ENCODE measurements at regions not wholly inside any gene's neighbourhood (a gene's known extent, or its start where the extent isn't known, plus 50 kb on each side); places are given as distances from the start of the nearest gene placed in this dataset.

DNA sequence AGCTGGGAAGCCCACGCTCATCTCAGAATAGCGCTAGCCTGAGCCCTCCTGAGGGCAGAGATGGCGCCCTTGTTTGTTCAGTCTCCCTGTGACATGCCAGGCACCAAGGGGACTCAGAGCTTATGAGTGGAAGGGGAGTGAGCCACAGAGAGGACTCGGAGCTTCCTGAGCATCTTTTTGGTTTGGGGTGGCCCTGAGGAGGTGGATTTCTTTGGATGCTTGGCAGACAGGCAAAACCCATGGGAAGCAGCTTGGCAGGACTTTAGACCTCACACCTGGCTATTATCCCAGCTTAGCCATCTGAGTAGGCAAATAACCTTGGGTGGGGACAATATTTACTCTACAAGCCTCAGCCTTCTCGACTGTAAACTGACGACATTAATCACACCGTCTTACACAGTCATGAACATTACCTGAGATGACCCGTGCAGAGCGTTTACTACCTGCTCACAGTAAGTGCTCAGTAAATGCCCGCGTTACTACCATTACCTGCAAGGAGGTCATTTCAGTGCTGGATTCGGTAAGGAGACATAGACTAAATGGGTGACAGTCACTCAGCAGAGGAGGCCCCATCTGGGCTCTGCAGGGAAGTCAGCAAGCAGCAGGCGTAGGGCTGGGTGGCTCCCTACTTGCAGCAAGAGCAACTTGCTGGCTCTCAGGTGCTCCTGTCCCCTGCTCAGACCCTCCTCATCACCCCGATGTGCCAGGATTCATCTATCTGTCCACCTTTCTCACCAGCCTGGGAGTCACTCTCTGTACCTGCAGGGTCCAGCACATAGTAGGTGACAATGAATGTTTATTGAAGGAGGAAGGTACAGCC, 54.9 kb downstream of the KLHDC7A start:
- H3K9me3 ChIP-seq (ENCODE audit: control insufficient read depth, low read length, poor library complexity, severe bottlenecking), result no peaks in the 10 kb centered on the region
- no peak for ATAC-seq
- Mint-ChIP-seq H3K4me3 (no peak overlapping the region), H3K36me3 (ENCODE audit: low read depth) (peaks cover 7% of the 10 kb centered on the region), H3K27ac (no peak overlapping the region), H3K4me1 (peaks cover 2% of the 10 kb centered on the region), H3K27me3 (peaks cover 73% of the 10 kb centered on the region)
- no peak for DNase-seq

DNA sequence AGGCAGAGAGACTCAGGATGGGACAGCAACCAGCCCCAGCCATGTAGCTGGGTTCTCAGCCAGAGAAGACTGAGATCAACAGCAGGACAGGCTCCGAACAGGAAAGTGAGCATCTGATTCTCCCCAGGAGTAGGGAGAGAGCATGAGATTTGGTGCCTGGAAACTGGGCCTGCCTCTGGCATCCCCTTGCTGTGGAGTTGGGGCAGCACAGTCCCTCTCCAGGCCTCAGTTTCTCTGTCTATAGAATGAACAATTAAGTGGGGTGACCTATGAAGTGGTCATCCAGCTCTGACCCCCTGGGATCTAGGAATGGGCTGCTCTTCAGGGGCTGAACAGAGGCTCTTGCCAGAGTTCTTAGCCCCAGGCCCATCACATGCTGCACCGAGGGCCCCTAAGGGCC, 55.6 kb downstream of the KLHDC7A start:
- no peak overlapping the region for H3K4me3 Mint-ChIP-seq
- H3K4me1 Mint-ChIP-seq, result peaks cover 2% of the 10 kb centered on the region
- ATAC-seq, result no peak
- H3K27ac Mint-ChIP-seq, result no peak overlapping the region
- H3K9me3 ChIP-seq (ENCODE audit: control insufficient read depth, low read length, poor library complexity, severe bottlenecking), result no peaks in the 10 kb centered on the region
- DNase-seq, result no peak
- H3K36me3 Mint-ChIP-seq (ENCODE audit: low read depth), result peaks cover 4% of the 10 kb centered on the region
- H3K27me3 Mint-ChIP-seq, result peaks cover 72% of the 10 kb centered on the region

DNA sequence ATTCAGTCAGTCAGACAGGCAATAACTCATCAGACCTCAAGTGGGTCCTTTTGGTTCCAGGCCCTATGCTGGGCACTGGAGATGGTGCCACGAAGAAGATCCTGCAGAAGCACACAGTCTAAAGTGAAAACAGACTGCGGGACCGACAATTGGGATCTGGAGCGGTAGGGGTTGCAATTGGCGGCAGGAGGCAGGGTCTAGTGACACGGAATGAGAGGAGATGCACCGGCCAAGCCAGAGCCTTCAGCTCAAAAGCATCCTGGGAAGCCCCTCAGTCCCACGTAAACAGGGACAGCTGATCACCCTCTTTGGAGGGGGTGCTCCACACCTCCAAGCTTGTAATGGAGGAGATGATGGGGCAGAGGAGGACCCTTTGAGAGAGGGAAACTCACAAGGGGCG, 56.2 kb downstream of the KLHDC7A start:
- H3K27ac Mint-ChIP-seq, result no peak overlapping the region
- H3K4me1 Mint-ChIP-seq, result peaks cover 2% of the 10 kb centered on the region
- peaks cover 72% of the 10 kb centered on the region for H3K27me3 Mint-ChIP-seq
- peaks cover 4% of the 10 kb centered on the region for H3K36me3 Mint-ChIP-seq (ENCODE audit: low read depth)
- no peaks in the 10 kb centered on the region for H3K9me3 ChIP-seq (ENCODE audit: control insufficient read depth, low read length, poor library complexity, severe bottlenecking)
- DNase-seq (no peak), ATAC-seq (no peak)
- H3K4me3 Mint-ChIP-seq, result no peak overlapping the region

DNA sequence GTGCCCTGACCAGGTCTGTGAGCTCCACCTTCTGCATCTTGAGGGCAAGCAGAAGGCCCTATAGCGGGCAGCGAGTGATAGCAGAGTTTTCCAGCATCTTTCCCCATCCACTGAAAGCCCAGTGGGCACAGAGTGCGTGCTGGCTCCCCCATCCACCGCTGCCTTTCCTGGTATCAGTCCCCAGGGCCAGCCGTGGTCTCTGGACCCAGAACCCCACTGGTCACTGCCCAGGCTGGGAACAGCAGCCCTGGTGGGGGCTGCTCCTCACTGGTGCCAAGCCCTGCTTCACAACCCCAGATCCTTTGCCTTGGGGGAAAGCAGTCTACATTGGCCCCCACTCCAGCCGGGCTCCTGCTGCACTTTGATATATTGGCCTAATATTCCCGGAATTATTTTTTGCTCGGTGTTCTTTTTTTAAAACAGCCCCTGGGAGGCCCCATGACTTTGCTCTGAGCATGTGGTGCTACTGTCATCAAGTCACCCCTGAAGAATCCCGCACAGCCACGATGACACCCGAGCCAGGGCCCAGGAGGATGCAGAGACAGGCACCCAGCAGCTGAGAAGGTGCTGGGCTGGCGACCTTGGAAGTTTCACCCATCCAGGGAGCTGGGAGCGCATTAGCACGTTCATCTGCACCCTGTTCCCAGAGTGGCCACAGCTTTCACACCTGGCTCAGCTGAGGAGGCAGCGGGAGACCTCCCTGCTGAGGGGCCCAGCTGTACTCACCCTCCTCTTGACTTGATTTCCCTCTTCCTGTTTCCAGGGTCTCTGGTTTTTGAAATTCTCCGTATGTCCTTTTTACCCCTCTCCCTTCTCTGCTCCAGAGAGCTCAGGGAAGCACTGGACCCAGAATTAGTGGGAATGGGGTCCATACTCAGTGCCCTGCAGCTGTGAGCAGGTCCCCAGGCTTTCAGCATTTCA, 56.9 kb downstream of the KLHDC7A start:
- peaks cover 2% of the 10 kb centered on the region for H3K4me1 Mint-ChIP-seq
- DNase-seq, result no peak
- no peak overlapping the region for H3K4me3 Mint-ChIP-seq
- no peak for ATAC-seq
- H3K9me3 ChIP-seq (ENCODE audit: control insufficient read depth, low read length, poor library complexity, severe bottlenecking), result no peaks in the 10 kb centered on the region
- no peak overlapping the region for H3K27ac Mint-ChIP-seq
- H3K27me3 Mint-ChIP-seq, result peaks cover 76% of the 10 kb centered on the region
- H3K36me3 Mint-ChIP-seq (ENCODE audit: low read depth), result peaks cover 4% of the 10 kb centered on the region

DNA sequence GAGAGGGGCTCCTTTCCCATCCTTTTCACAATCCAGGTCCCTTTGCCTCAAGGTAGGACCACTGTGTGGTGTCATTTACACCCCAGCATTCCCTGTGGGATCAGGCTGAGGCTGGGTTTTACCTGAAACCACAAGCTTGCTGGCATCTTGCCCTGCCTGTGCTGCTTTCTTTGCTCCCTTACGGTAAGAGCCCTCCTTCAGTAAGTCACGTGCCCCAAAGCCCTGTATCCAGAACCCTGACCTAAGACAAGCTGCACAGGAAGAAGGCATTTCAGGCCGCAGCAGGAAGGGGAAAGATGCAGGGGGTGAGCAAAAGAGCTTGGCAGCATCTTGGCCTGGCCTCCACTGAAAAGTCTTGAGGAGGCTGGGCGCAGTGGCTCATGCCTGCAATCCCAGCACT, 58.4 kb downstream of the KLHDC7A start:
- H3K4me3 Mint-ChIP-seq, result no peak overlapping the region
- no peak for ATAC-seq
- H3K9me3 ChIP-seq (ENCODE audit: control insufficient read depth, low read length, poor library complexity, severe bottlenecking), result no peaks in the 10 kb centered on the region
- peaks cover 2% of the 10 kb centered on the region for H3K4me1 Mint-ChIP-seq
- DNase-seq, result no peak
- no peak overlapping the region for H3K27ac Mint-ChIP-seq
- peaks cover 4% of the 10 kb centered on the region for H3K36me3 Mint-ChIP-seq (ENCODE audit: low read depth)
- peaks cover 68% of the 10 kb centered on the region for H3K27me3 Mint-ChIP-seq

DNA sequence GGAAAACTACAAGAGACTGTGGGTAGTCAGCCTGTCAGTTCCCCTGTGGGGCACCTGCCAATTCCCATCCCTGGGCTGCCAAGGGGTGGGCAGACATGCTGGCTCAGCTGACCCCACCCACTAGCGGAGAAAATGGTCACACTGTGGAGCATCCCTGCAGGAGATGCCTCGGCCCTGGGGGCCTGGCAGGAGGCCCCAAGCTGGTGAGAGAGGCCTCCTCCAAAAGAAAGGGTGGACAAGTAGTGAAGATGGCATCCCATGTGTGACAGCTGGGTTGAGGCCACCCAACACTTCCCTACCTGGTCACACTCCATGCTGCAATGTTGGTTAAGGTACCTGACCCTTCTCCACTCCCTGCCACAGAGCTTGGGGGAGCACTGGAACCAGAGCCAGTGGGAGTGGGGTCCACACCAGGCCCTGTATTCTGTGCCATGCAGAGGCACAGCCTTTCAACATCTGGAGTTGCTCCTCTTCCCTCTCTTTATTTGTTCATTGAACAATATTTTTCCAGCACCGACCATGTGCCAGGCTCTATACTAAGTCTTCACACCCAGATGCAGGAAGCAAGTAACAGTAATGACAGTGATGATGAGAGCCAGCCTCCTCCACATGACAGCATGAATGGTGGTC, 59.5 kb downstream of the KLHDC7A start:
- H3K9me3 ChIP-seq (ENCODE audit: control insufficient read depth, low read length, poor library complexity, severe bottlenecking), result no peaks in the 10 kb centered on the region
- H3K4me1 Mint-ChIP-seq, result no peaks in the 10 kb centered on the region
- no peak overlapping the region for H3K4me3 Mint-ChIP-seq
- peaks cover 68% of the 10 kb centered on the region for H3K27me3 Mint-ChIP-seq
- ATAC-seq, result no peak
- no peaks in the 10 kb centered on the region for H3K36me3 Mint-ChIP-seq (ENCODE audit: low read depth)
- DNase-seq, result no peak
- H3K27ac Mint-ChIP-seq, result no peak overlapping the region

DNA sequence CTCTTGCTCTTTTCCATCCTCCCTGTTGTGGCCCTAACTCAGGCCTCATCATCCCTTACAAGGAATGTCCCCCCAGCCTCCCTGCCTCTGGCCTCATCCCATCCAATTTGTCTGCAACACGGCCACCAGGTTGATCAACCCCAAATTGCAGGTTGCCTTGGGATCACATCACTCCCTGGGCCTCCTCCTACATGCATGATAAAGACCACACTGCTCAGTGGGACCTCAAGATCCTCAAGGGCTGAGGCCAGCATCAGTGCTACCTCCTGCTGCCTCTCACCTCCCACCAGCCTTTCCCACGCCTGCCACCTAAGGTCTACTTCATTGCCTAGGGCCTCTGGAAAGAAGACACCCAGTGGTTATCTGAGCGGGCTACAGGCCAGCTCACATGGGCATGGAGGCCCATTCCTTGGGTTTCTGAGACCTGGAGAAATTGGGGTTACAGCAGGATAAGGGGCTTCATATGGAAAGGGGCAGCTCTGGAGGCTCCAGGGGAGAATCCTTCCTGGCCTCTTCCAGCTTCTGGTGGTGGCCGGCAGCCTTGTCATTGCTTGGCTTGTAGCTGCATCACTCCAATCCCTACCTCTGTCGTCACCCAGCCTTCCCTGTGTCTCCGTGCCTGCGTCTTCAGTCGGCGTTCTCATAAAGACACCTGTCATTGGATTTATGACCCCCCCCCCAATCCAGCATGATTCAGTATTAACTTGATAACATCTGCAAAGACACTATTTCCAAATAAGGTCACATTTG, 60.5 kb downstream of the KLHDC7A start:
- DNase-seq (no peak), ATAC-seq (no peak)
- H3K4me3 Mint-ChIP-seq, result no peak overlapping the region
- H3K9me3 ChIP-seq (ENCODE audit: control insufficient read depth, low read length, poor library complexity, severe bottlenecking), result no peaks in the 10 kb centered on the region
- no peaks in the 10 kb centered on the region for H3K4me1 Mint-ChIP-seq
- H3K27me3 Mint-ChIP-seq, result peaks cover 68% of the 10 kb centered on the region
- no peak overlapping the region for H3K27ac Mint-ChIP-seq
- no peaks in the 10 kb centered on the region for H3K36me3 Mint-ChIP-seq (ENCODE audit: low read depth)

DNA sequence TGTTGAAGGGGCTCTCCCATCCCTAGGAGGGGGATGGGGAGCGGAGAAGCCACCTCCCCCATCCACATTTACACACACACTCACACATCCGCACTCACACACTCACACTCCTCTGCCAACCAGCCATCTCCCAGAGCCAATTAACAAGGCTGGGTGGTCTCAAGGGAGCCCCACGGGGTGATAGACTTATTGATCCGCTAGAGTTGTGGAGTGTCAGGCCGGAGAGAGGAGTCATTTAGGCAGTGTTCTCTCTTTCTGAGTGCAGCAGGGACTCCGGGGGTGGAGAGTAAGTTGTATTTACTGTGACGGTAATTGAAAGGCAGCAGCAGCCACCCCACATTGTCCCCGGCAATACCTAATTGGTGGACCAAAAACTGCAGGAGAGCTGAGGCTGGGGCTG, 61.6 kb downstream of the KLHDC7A start:
- no peaks in the 10 kb centered on the region for H3K9me3 ChIP-seq (ENCODE audit: control insufficient read depth, low read length, poor library complexity, severe bottlenecking)
- ATAC-seq (no peak), DNase-seq (no peak)
- Mint-ChIP-seq H3K4me1 (no peaks in the 10 kb centered on the region), H3K27ac (no peak overlapping the region), H3K27me3 (peaks cover 65% of the 10 kb centered on the region), H3K4me3 (no peak overlapping the region), H3K36me3 (ENCODE audit: low read depth) (no peaks in the 10 kb centered on the region)

DNA sequence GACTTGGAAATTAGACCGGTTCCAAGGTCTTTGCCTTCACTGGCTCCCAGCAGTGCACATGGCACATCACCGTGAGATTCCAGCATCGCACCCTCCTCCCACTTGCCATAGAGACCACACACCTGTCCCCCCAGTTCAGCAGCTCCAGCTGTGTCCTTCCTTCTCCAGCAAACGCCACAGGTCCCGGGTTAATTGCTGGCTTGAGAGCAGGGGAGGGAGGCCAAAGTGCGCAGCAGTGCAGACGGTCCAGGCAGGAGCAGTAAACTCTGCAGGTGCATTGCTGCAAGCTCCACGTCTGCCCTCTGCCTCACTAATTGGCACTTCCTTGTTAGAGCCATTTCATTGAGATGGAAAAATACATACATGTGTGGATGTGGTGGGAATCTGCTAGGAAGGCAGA, 65.3 kb downstream of the KLHDC7A start:
- no peak overlapping the region for H3K27ac Mint-ChIP-seq
- H3K4me3 Mint-ChIP-seq, result no peak overlapping the region
- ATAC-seq (no peak), DNase-seq (no peak)
- H3K9me3 ChIP-seq (ENCODE audit: control insufficient read depth, low read length, poor library complexity, severe bottlenecking), result no peaks in the 10 kb centered on the region
- peaks cover 2% of the 10 kb centered on the region for H3K4me1 Mint-ChIP-seq
- peaks cover 82% of the 10 kb centered on the region for H3K27me3 Mint-ChIP-seq
- H3K36me3 Mint-ChIP-seq (ENCODE audit: low read depth), result no peaks in the 10 kb centered on the region

DNA sequence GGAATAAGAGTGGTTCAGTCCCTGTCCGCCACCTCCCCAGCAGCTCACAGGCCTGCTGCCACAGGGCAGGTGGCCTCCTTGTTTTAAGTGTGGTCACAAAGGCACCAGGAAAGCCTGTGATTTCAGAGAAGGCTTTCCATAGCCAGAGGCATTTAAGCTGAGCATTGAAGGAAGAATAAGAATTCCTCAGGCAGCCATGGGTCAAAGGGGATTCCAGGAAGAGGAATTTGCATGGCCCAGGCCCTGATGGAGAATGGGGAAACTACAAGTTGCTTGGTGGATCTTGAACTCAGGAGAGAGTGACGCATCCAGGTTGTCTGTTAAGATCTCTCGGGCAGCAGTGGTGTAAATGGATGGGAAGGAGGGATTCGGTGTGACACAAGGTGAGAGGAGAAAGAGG, 66.7 kb downstream of the KLHDC7A start:
- Mint-ChIP-seq H3K27ac (no peak overlapping the region), H3K27me3 (peaks cover 80% of the 10 kb centered on the region), H3K36me3 (ENCODE audit: low read depth) (no peaks in the 10 kb centered on the region), H3K4me3 (no peak overlapping the region), H3K4me1 (peaks cover 2% of the 10 kb centered on the region)
- H3K9me3 ChIP-seq (ENCODE audit: control insufficient read depth, low read length, poor library complexity, severe bottlenecking), result no peaks in the 10 kb centered on the region
- ATAC-seq, result no peak
- DNase-seq, result no peak

DNA sequence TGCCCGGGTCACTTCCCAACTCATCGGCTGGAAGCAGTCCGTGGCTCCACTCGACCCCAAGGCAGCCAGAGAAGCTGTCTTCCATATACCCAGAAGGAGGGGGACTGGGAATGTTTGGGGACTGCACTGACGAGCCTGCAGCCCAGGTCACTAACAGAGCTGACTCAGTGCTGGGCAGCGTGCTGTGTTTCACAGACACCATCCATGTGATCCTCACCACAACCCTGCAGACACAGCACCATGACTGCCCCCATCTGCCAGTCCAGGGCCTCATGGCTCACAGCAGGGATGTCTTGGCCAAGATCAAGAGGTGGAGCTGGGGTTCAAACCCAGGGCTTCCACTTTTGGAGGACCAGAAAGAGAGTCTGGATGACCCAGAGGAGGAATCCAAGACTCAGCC, 67.9 kb downstream of the KLHDC7A start:
- no peak overlapping the region for H3K4me3 Mint-ChIP-seq
- H3K36me3 Mint-ChIP-seq (ENCODE audit: low read depth), result no peaks in the 10 kb centered on the region
- peaks cover 2% of the 10 kb centered on the region for H3K4me1 Mint-ChIP-seq
- no peaks in the 10 kb centered on the region for H3K9me3 ChIP-seq (ENCODE audit: control insufficient read depth, low read length, poor library complexity, severe bottlenecking)
- H3K27me3 Mint-ChIP-seq, result peaks cover 85% of the 10 kb centered on the region
- H3K27ac Mint-ChIP-seq, result no peak overlapping the region
- DNase-seq (no peak), ATAC-seq (no peak)

DNA sequence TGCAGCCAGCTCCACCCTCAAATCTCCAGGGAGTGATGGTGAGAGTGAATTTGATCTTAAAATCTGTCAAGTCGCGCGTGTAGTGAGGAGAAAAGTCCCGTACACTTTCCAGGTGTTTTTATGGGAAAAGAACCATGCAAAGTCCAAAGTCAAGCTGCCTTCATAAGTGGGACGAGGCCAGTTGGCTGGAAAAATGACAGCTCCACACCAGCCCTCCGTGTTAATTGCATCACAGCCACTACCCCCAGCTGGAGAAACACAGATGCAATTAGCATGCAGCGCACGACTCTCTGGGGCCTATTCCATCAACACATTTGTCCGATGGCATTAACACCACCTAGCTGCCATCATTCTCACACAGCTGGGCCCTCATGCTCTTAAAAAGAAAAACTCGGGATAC, 68.4 kb downstream of the KLHDC7A start:
- H3K27ac Mint-ChIP-seq, result no peak overlapping the region
- no peak for ATAC-seq
- no peaks in the 10 kb centered on the region for H3K36me3 Mint-ChIP-seq (ENCODE audit: low read depth)
- H3K9me3 ChIP-seq (ENCODE audit: control insufficient read depth, low read length, poor library complexity, severe bottlenecking), result no peaks in the 10 kb centered on the region
- no peak overlapping the region for H3K4me3 Mint-ChIP-seq
- DNase-seq, result no peak
- H3K27me3 Mint-ChIP-seq, result peaks cover 87% of the 10 kb centered on the region
- peaks cover 2% of the 10 kb centered on the region for H3K4me1 Mint-ChIP-seq

DNA sequence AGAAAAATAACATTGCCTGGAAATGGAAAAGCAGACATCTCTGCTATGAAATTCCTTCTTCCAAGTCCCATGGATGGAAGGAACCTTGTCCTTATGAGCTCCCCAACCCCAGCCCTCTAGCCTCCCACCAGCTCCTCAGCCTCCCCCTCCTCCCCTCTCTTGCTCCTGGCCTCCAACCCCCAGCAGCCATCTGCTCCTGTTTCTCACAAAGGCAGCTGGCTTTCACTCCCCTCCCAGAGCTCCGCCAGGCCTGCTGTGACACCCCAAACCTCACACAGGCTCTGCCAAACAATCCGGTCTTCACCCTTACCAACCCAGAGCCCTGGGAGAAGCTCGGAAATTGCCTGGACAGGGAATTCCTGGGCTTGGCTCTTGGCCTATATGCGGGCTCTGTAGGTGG, 69.2 kb downstream of the KLHDC7A start:
- peaks cover 2% of the 10 kb centered on the region for H3K4me1 Mint-ChIP-seq
- DNase-seq (no peak), ATAC-seq (no peak)
- no peak overlapping the region for H3K4me3 Mint-ChIP-seq
- H3K9me3 ChIP-seq (ENCODE audit: control insufficient read depth, low read length, poor library complexity, severe bottlenecking), result no peaks in the 10 kb centered on the region
- no peaks in the 10 kb centered on the region for H3K36me3 Mint-ChIP-seq (ENCODE audit: low read depth)
- no peak overlapping the region for H3K27ac Mint-ChIP-seq
- peaks cover 87% of the 10 kb centered on the region for H3K27me3 Mint-ChIP-seq
